Mesendoderm (in vitro differentiated cells): ENCODE measurements at regions not wholly inside any gene's neighbourhood (a gene's known extent, or its start where the extent isn't known, plus 50 kb on each side); places are given as distances from the start of the nearest gene placed in this dataset.

Experiments
- DNase-seq: peaks from one replicate; pipeline ENCODE4 v3.0.0; 2013
- H2AK5ac ChIP-seq: 2 replicates; pipeline ENCODE4 v1.6.1; 2013; ENCODE audit warnings: low read length, inconsistent platforms
- H2BK120ac ChIP-seq: 2 replicates; pipeline ENCODE4 v1.6.1; 2013; ENCODE audit warnings: low read depth, mild to moderate bottlenecking, low read length, moderate library complexity, mixed read lengths
- H2BK15ac ChIP-seq: replicated peaks from 2 replicates; pipeline ENCODE4 v1.6.1; 2013; ENCODE audit warnings: low read depth, mild to moderate bottlenecking, moderate library complexity
- H2BK5ac ChIP-seq: 2 replicates; pipeline ENCODE4 v1.6.1; 2013; ENCODE audit warnings: low read length, inconsistent platforms
- H3K18ac ChIP-seq: 2 replicates; pipeline ENCODE4 v1.6.1; 2013; ENCODE audit warnings: mild to moderate bottlenecking, low read length, mixed read lengths
- H3K23ac ChIP-seq: one replicate; pipeline ENCODE4 v1.6.1; 2013; ENCODE audit warnings: low read length
- H3K27ac ChIP-seq: 2 replicates; pipeline ENCODE4 v1.5.1; 2013; ENCODE audit warnings: low read depth, mild to moderate bottlenecking, inconsistent platforms, low read length, moderate library complexity
- H3K27me3 ChIP-seq: 2 replicates; pipeline ENCODE4 v1.6.1; 2013; ENCODE audit warnings: low read length, control low read depth, mild to moderate bottlenecking, inconsistent platforms; ENCODE audit not compliant: insufficient read depth, poor library complexity
- H3K36me3 ChIP-seq: 2 replicates; pipeline ENCODE4 v1.6.1; 2013; ENCODE audit warnings: low read length, inconsistent platforms; ENCODE audit not compliant: control insufficient read depth, insufficient read depth
- H3K4ac ChIP-seq: one replicate; pipeline ENCODE4 v1.6.1; 2013; ENCODE audit warnings: low read depth, mild to moderate bottlenecking, low read length, moderate library complexity
- H3K4me1 ChIP-seq: 2 replicates; pipeline ENCODE4 v1.6.1; 2013; ENCODE audit warnings: low read depth, low read length, inconsistent platforms; ENCODE audit not compliant: control insufficient read depth
- H3K4me2 ChIP-seq: 2 replicates; pipeline ENCODE4 v1.6.1; 2013; ENCODE audit warnings: low read length
- H3K4me3 ChIP-seq: 2 replicates; pipeline ENCODE4 v1.5.1; 2013; ENCODE audit warnings: mild to moderate bottlenecking, low read length
- H3K56ac ChIP-seq: one replicate; pipeline ENCODE4 v1.6.1; 2013; ENCODE audit warnings: low read length
- H3K79me1 ChIP-seq: 2 replicates; pipeline ENCODE4 v1.6.1; 2013; ENCODE audit warnings: low read length, inconsistent platforms
- H3K79me2 ChIP-seq: 2 replicates; pipeline ENCODE4 v1.6.1; 2013; ENCODE audit warnings: mild to moderate bottlenecking, low read length; ENCODE audit not compliant: control insufficient read depth, insufficient read depth
- H3K9ac ChIP-seq: 2 replicates; pipeline ENCODE4 v1.6.1; 2013; ENCODE audit warnings: low read length, inconsistent platforms
- H4K5ac ChIP-seq: one replicate; pipeline ENCODE4 v1.6.1; 2013; ENCODE audit warnings: low read length
- H4K8ac ChIP-seq: one replicate; pipeline ENCODE4 v1.6.1; 2013; ENCODE audit warnings: low read depth, mild to moderate bottlenecking, control low read depth, low read length, moderate library complexity
- WGBS: extraction: QIAGEN DNeasy Blood & Tissue Kit; methylation state at CpG from one replicate; pipeline ENCODE4 v1.1.7; 2013; ENCODE audit warnings: low lambda C conversion rate, missing lambda C conversion rate; ENCODE audit not compliant: insufficient coverage; ENCODE audit errors: extremely low coverage; 5-methylcytosine and 5-hydroxymethylcytosine counted together

- Histone ChIP-seq H3K9ac (no peak overlapping the region), H3K4me3 (no peak overlapping the region), H3K79me1 (no peaks in the 10 kb centered on the region), H2BK120ac (no peak overlapping the region), H3K4me2 (no peak overlapping the region), H3K79me2 (no peaks in the 10 kb centered on the region), H3K56ac (no peak overlapping the region), H4K5ac (no peak overlapping the region), H2AK5ac (no peak overlapping the region), H3K4ac (no peak overlapping the region), H2BK15ac (no peak overlapping the region), H3K23ac (no peak overlapping the region), H2BK5ac (no peak overlapping the region), H3K27me3 (no peaks in the 10 kb centered on the region), H3K27ac (no peak overlapping the region), H3K18ac (no peak overlapping the region), H4K8ac (no peak overlapping the region), H3K36me3 (no peaks in the 10 kb centered on the region), H3K4me1 (no peaks in the 10 kb centered on the region)
- WGBS, result no CpG with 5 or more reads among the region's 5 CpGs
- DNase-seq, result no peak
Observed at GRCh38 chr3:124576565-124577493, 153.4 kb upstream of the UMPS start.

DNA sequence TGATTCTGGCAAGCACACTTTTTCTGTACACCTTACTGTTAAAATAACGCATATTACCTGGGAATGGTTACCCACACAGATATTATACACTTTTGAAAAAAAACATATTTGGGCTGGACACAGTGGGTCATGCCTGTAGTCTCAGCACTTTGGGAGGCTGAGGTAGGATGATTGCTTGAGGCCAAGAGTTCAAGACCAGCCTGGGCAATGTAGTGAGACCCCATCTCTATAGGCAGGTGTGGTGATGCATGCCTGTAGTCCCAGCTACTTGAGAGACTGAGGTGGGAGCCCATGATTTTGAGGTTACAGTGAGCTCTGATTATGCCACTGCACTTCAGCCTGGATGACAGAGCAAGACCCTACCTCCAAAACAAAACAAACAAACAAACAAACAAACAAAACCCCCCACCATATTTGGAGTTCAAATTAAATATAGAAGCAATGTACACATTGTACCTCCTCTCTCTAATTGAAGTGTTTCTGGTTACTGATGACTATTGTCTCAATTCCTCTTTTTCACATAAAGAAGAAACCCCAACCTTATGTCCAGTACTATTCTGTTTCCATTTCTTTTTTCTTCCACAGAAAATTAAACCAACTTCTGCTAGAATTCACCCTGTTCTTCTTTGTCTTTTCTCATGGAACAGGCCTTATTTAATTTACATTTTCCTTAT lies 152.6 kb upstream of the UMPS start:
- H2BK15ac ChIP-seq, result no peak overlapping the region
- H3K56ac ChIP-seq, result no peak overlapping the region
- no peak overlapping the region for H3K4me3 ChIP-seq
- WGBS, result no CpG with 5 or more reads among the region's 1 CpG
- no peak overlapping the region for H2BK5ac ChIP-seq
- no peaks in the 10 kb centered on the region for H3K79me2 ChIP-seq
- H3K79me1 ChIP-seq, result no peaks in the 10 kb centered on the region
- DNase-seq, result no peak
- H2AK5ac ChIP-seq, result no peak overlapping the region
- H3K27me3 ChIP-seq, result no peaks in the 10 kb centered on the region
- H3K4ac ChIP-seq, result no peak overlapping the region
- H3K9ac ChIP-seq, result no peak overlapping the region
- no peaks in the 10 kb centered on the region for H3K36me3 ChIP-seq
- H4K8ac ChIP-seq, result no peak overlapping the region
- H3K4me2 ChIP-seq, result no peak overlapping the region
- H3K18ac ChIP-seq, result no peak overlapping the region
- H4K5ac ChIP-seq, result no peak overlapping the region
- H3K27ac ChIP-seq, result no peak overlapping the region
- H2BK120ac ChIP-seq, result no peak overlapping the region
- no peak overlapping the region for H3K23ac ChIP-seq
- no peaks in the 10 kb centered on the region for H3K4me1 ChIP-seq

- Histone ChIP-seq H3K4ac (no peak overlapping the region), H4K5ac (no peak overlapping the region), H3K27me3 (no peaks in the 10 kb centered on the region), H3K79me1 (no peaks in the 10 kb centered on the region), H3K4me3 (no peak overlapping the region), H2BK15ac (no peak overlapping the region), H3K56ac (no peak overlapping the region), H3K18ac (no peak overlapping the region), H4K8ac (no peak overlapping the region), H2BK5ac (no peak overlapping the region), H3K27ac (no peak overlapping the region), H3K9ac (no peak overlapping the region), H2AK5ac (no peak overlapping the region), H2BK120ac (no peak overlapping the region), H3K4me1 (peaks cover 3% of the 10 kb centered on the region), H3K36me3 (no peaks in the 10 kb centered on the region), H3K4me2 (no peak overlapping the region), H3K23ac (no peak overlapping the region), H3K79me2 (no peaks in the 10 kb centered on the region)
- DNase-seq, result no peak
- no CpG with 5 or more reads among the region's 2 CpGs for WGBS
Observed at GRCh38 chr3:124579641-124580040, 150.6 kb upstream of the UMPS start.

- H4K8ac ChIP-seq, result no peak overlapping the region
- no peak overlapping the region for H2BK15ac ChIP-seq
- no peak overlapping the region for H2BK5ac ChIP-seq
- no peak overlapping the region for H2BK120ac ChIP-seq
- no peak overlapping the region for H3K23ac ChIP-seq
- no peak overlapping the region for H3K4ac ChIP-seq
- no peak overlapping the region for H4K5ac ChIP-seq
- H3K27ac ChIP-seq, result no peak overlapping the region
- H3K79me2 ChIP-seq, result no peaks in the 10 kb centered on the region
- no CpG with 5 or more reads among the region's 4 CpGs for WGBS
- H3K9ac ChIP-seq, result no peak overlapping the region
- H3K36me3 ChIP-seq, result no peaks in the 10 kb centered on the region
- no peak overlapping the region for H3K4me3 ChIP-seq
- peaks cover 14% of the 10 kb centered on the region for H3K4me1 ChIP-seq
- no peaks in the 10 kb centered on the region for H3K79me1 ChIP-seq
- no peak for DNase-seq
- no peak overlapping the region for H3K4me2 ChIP-seq
- H2AK5ac ChIP-seq, result no peak overlapping the region
- no peak overlapping the region for H3K56ac ChIP-seq
- no peaks in the 10 kb centered on the region for H3K27me3 ChIP-seq
- H3K18ac ChIP-seq, result no peak overlapping the region
Observed at GRCh38 chr3:124582196-124582595, 148.1 kb upstream of the UMPS start.

- H2BK5ac ChIP-seq, result no peak overlapping the region
- no peaks in the 10 kb centered on the region for H3K27me3 ChIP-seq
Observed at GRCh38 chr3:124582621-124583395, 147.4 kb upstream of the UMPS start.

More at GRCh38 chr3:124582621-124583395, 147.4 kb upstream of the UMPS start:
- Histone ChIP-seq H3K79me2 (no peaks in the 10 kb centered on the region), H3K4ac (no peak overlapping the region), H3K36me3 (no peaks in the 10 kb centered on the region), H3K9ac (no peak overlapping the region), H3K4me1 (peaks cover 16% of the 10 kb centered on the region), H4K5ac (no peak overlapping the region), H3K27ac (no peak overlapping the region), H3K23ac (no peak overlapping the region), H3K4me3 (no peak overlapping the region), H2BK15ac (no peak overlapping the region), H2BK120ac (no peak overlapping the region), H4K8ac (no peak overlapping the region), H3K79me1 (no peaks in the 10 kb centered on the region), H3K4me2 (no peak overlapping the region), H3K56ac (no peak overlapping the region), H3K18ac (no peak overlapping the region), H2AK5ac (no peak overlapping the region)
- no peak for DNase-seq
- WGBS, result no CpG with 5 or more reads among the region's 3 CpGs
